Transverse colon (tissue), 4 donors: ENCODE measurements at regions not wholly inside any gene's neighbourhood (a gene's known extent, or its start where the extent isn't known, plus 50 kb on each side); places are given as distances from the start of the nearest gene placed in this dataset.

Experiments
- CTCF ChIP-seq, 5 experiments: fragments of 200-600 bp in 3 of 5; fragments of 450-650 bp in 2 of 5; sonication (generic) in 3 of 5; IDR thresholded peaks; 1 replicate in 2 of 5; 2 replicates in 3 of 5; pipeline ENCODE4 v1.5.1; 2016 to 2017; ENCODE audit warnings: antibody characterized with exemption in 5 of 5, inconsistent platforms in 3 of 5, mild to moderate bottlenecking in 2 of 5, moderate library complexity in 1 of 5
- POLR2A ChIP-seq: fragments of 450-650 bp; IDR thresholded peaks from one replicate; pipeline ENCODE4 v1.6.1; 2016; ENCODE audit warnings: antibody characterized with exemption, mild to moderate bottlenecking, moderate library complexity
- POLR2AphosphoS5 ChIP-seq, 3 donors: sonication (generic); formaldehyde crosslinking; IDR thresholded peaks; one replicate each; pipeline ENCODE4 v1.6.1; 2016; ENCODE audit warnings: antibody characterized with exemption in 3 of 3

- TF ChIP-seq CTCF (IDR thresholded peaks at IDR 0.05) (no peak), POLR2A (no peak), POLR2AphosphoS5 (IDR thresholded peaks at IDR 0.05) (no peak)
These were observed 55.6 kb downstream of the PITPNM2 start for GRCh38 chr12:123095078-123095881.
